Panc1 (cell line): ENCODE measurements at regions not wholly inside any gene's neighbourhood (a gene's known extent, or its start where the extent isn't known, plus 50 kb on each side); places are given as distances from the start of the nearest gene placed in this dataset.
"Not testable (repeated sequence)": the region's sequence is repeated elsewhere in the genome, so short reads cannot be mapped to it uniquely, and the experiment has no call there.

Source experiments
- ATAC-seq: fragments of 200-7000 bp; cut with Tn5 transposase; 2 replicates; pipeline ENCODE4 v1.9.1; 2020; ENCODE audit warnings: mild to moderate bottlenecking, moderate library complexity
- BruUV-seq: library from RNA; stranded (reverse); fragments of 400-500 nt; replicated peaks from 2 replicates; lab custom pipeline; 2021; lab: Mats Ljungman, UMichigan
- CTCF ChIA-PET: fragments of 300-600 bp; sonication (Branson Sonifier 250); formaldehyde crosslinking; loops from one replicate; lab custom pipeline; 2022; ENCODE audit warnings: antibody characterized with exemption; lab: Charles Lee
- POLR2A ChIA-PET: fragments of 300-600 bp; sonication (Branson Sonifier 250); formaldehyde crosslinking; loops from one replicate; lab custom pipeline; 2022; ENCODE audit warnings: antibody characterized with exemption; lab: Charles Lee
- DNase-seq: peaks from one replicate; pipeline ENCODE4 v3.0.0-alpha.2; 2010; ENCODE audit warnings: low read depth, low spot score
- H3K27ac ChIP-seq: 2 replicates; pipeline ENCODE4 v1.5.1; 2011; ENCODE audit warnings: mild to moderate bottlenecking, low read length, inconsistent platforms
- H3K27me3 ChIP-seq: fragments of 200-500 bp; sonication (Bioruptor generic); 2 replicates; pipeline ENCODE4 v1.6.0; 2014; ENCODE audit warnings: low read length, inconsistent platforms; ENCODE audit not compliant: control insufficient read depth, insufficient read depth
- H3K36me3 ChIP-seq: fragments of 200-500 bp; sonication (Bioruptor generic); 2 replicates; pipeline ENCODE4 v1.5.1; 2014; ENCODE audit warnings: inconsistent platforms, mild to moderate bottlenecking, low read length, moderate library complexity; ENCODE audit not compliant: control insufficient read depth, insufficient read depth
- H3K4me1 ChIP-seq: 2 replicates; pipeline ENCODE4 v1.5.1; 2011; ENCODE audit warnings: inconsistent platforms, mild to moderate bottlenecking, low read length, moderate library complexity; ENCODE audit not compliant: control insufficient read depth, insufficient read depth
- H3K4me3 ChIP-seq, 2 experiments: 2 replicates each; pipeline ENCODE4 v1.5.1; 2011 to 2012; ENCODE audit warnings: low read depth in 2 of 2, low read length in 2 of 2, mild to moderate bottlenecking in 2 of 2, inconsistent platforms in 1 of 2, moderate library complexity in 1 of 2
- H3K9me3 ChIP-seq: fragments of 200-500 bp; sonication (Bioruptor generic); 2 replicates; pipeline ENCODE4 v1.5.1; 2014; ENCODE audit warnings: low read depth, mild to moderate bottlenecking, inconsistent platforms, low read length, moderate library complexity; ENCODE audit not compliant: control insufficient read depth, insufficient read depth
- in situ Hi-C: cut with HindIII; loops from 2 replicates; pipeline ENCODE4 v1.10.0; 2016; ENCODE audit warnings: low sequenced_read_pairs, low pct_unique_long_range_greater_than_20kb
- intact Hi-C: fragments of 100-400 bp; cut with micrococcal nuclease; formaldehyde crosslinking; loops from one replicate; pipeline ENCODE4 v1.10.0; 2022; ENCODE audit not compliant: unreplicated experiment

GRCh38 chr15:30688684-30689083 lies 62.8 kb downstream of the ARHGAP11B start:
- H3K9me3 ChIP-seq, H3K36me3 ChIP-seq, intact Hi-C loops, ATAC-seq, H3K4me3 ChIP-seq, POLR2A ChIA-PET, H3K27ac ChIP-seq, DNase-seq, H3K27me3 ChIP-seq, in situ Hi-C loops, BruUV-seq, H3K4me1 ChIP-seq, CTCF ChIA-PET: not testable (repeated sequence)

- ATAC-seq: 0 out of 2 replicates have a peak, but pooled peaks have one; percentile 14
- H3K4me3 ChIP-seq, DNase-seq, H3K27me3 ChIP-seq, H3K27ac ChIP-seq, H3K4me1 ChIP-seq, POLR2A ChIA-PET, H3K36me3 ChIP-seq, intact Hi-C loops, CTCF ChIA-PET, in situ Hi-C loops, H3K9me3 ChIP-seq, BruUV-seq: not testable (repeated sequence)
Observed at GRCh38 chr15:30690153-30690552, 64.2 kb downstream of the ARHGAP11B start.

GRCh38 chr15:30695811-30696210 lies 69.9 kb downstream of the ARHGAP11B start:
- H3K27ac ChIP-seq, BruUV-seq, intact Hi-C loops, in situ Hi-C loops, POLR2A ChIA-PET, DNase-seq, ATAC-seq, H3K4me3 ChIP-seq, H3K9me3 ChIP-seq, CTCF ChIA-PET, H3K4me1 ChIP-seq, H3K36me3 ChIP-seq, H3K27me3 ChIP-seq: not testable (repeated sequence)

GRCh38 chr15:30696439-30697314 lies 70.7 kb downstream of the ARHGAP11B start:
- H3K9me3 ChIP-seq, intact Hi-C loops, POLR2A ChIA-PET, DNase-seq, H3K36me3 ChIP-seq, H3K27me3 ChIP-seq, BruUV-seq, H3K4me1 ChIP-seq, H3K4me3 ChIP-seq, in situ Hi-C loops, H3K27ac ChIP-seq, CTCF ChIA-PET: not testable (repeated sequence)
- peak; percentile 38; the same call in 1 of the 2 replicates for ATAC-seq

GRCh38 chr15:30697315-30697685 lies 71.4 kb downstream of the ARHGAP11B start:
- H3K27me3 ChIP-seq, POLR2A ChIA-PET, in situ Hi-C loops, H3K9me3 ChIP-seq, H3K27ac ChIP-seq, CTCF ChIA-PET, H3K36me3 ChIP-seq, ATAC-seq, intact Hi-C loops, H3K4me1 ChIP-seq, BruUV-seq, DNase-seq, H3K4me3 ChIP-seq: not testable (repeated sequence)

GRCh38 chr15:30700006-30700597 lies 74.2 kb downstream of the ARHGAP11B start:
- POLR2A ChIA-PET, ATAC-seq, in situ Hi-C loops, H3K36me3 ChIP-seq, CTCF ChIA-PET, H3K4me1 ChIP-seq, H3K9me3 ChIP-seq, H3K27me3 ChIP-seq, BruUV-seq, intact Hi-C loops, H3K27ac ChIP-seq, H3K4me3 ChIP-seq, DNase-seq: not testable (repeated sequence)

GRCh38 chr15:30707976-30708685 lies 82.2 kb downstream of the ARHGAP11B start:
- POLR2A ChIA-PET, H3K9me3 ChIP-seq, CTCF ChIA-PET, in situ Hi-C loops, DNase-seq, BruUV-seq, H3K27me3 ChIP-seq, H3K36me3 ChIP-seq, H3K27ac ChIP-seq, H3K4me1 ChIP-seq, ATAC-seq, intact Hi-C loops, H3K4me3 ChIP-seq: not testable (repeated sequence)
